HCT116 (cell line): ENCODE measurements at regions not wholly inside any gene's neighbourhood (a gene's known extent, or its start where the extent isn't known, plus 50 kb on each side); places are given as distances from the start of the nearest gene placed in this dataset.
"Not testable (repeated sequence)": the region's sequence is repeated elsewhere in the genome, so short reads cannot be mapped to it uniquely, and the experiment has no call there.

ENCODE experiments used
- ATAC-seq: fragments of 200-7000 bp; cut with Tn5 transposase; 2 replicates; pipeline ENCODE4 v1.9.1; 2020; ENCODE audit warnings: mild to moderate bottlenecking, moderate library complexity
- BruUV-seq: library from RNA; stranded (reverse); fragments of 400-500 nt; replicated peaks from 2 replicates; lab custom pipeline; 2021; lab: Mats Ljungman, UMichigan
- CTCF ChIA-PET: fragments of 300-600 bp; sonication (Branson Sonifier 250); formaldehyde crosslinking; loops from one replicate; lab custom pipeline; 2021; ENCODE audit warnings: antibody characterized with exemption; lab: Charles Lee
- POLR2A ChIA-PET: fragments of 300-600, 350-600 bp; sonication (Branson Sonifier 250); formaldehyde crosslinking; loops from one replicate; lab custom pipeline; 2021; ENCODE audit warnings: antibody characterized with exemption; lab: Charles Lee
- RAD21 ChIA-PET, 2 experiments: fragments of 300-600 bp; sonication (Branson Sonifier 250); formaldehyde crosslinking; loops; one replicate each; lab custom pipeline; 2023; ENCODE audit warnings: low total read pairs in 2 of 2; ENCODE audit not compliant: uncharacterized antibody in 2 of 2, unreplicated experiment in 2 of 2, low non-redundant PET in 1 of 2; lab: Charles Lee
- DNase-seq: peaks from one replicate; pipeline ENCODE4 v3.0.0-alpha.2; 2010; ENCODE audit warnings: low read depth, low spot score
- H2AFZ ChIP-seq: fragments of 200-600 bp; shearing (Covaris generic), sonication (generic); 2 replicates; pipeline ENCODE4 v1.6.1; 2017; ENCODE audit warnings: low read depth, mixed run types, mixed read lengths, antibody characterized with exemption, low read length; ENCODE audit not compliant: poor library complexity, severe bottlenecking
- H3K27ac ChIP-seq: 2 replicates; pipeline ENCODE4 v1.5.1; 2012; ENCODE audit warnings: low read depth, low read length
- H3K27me3 ChIP-seq: fragments of 200-600 bp; sonication (generic); 2 replicates; pipeline ENCODE4 v1.6.1; 2016; ENCODE audit warnings: mixed run types, low read length, mixed read lengths; ENCODE audit not compliant: insufficient read depth
- H3K36me3 ChIP-seq, 2 experiments: fragments of 200-500 bp in 1 of 2; fragments of 200-600 bp in 1 of 2; sonication (Bioruptor generic) in 1 of 2; sonication (generic) in 1 of 2; 2 replicates each; pipeline versions ENCODE4 v1.5.1 to v1.6.1; 2014 to 2016; ENCODE audit warnings: low read length in 2 of 2, inconsistent platforms in 1 of 2, mixed read lengths in 1 of 2, mixed run types in 1 of 2; ENCODE audit not compliant: insufficient read depth in 2 of 2, control insufficient read depth in 1 of 2
- H3K4me1 ChIP-seq, 2 experiments: fragments of 200-600 bp in 1 of 2; sonication (generic) in 1 of 2; 2 replicates each; pipeline versions ENCODE4 v1.5.1 to v1.6.1; 2012 to 2017; ENCODE audit warnings: low read length in 2 of 2, inconsistent platforms in 1 of 2, mild to moderate bottlenecking in 1 of 2, mixed read lengths in 1 of 2, mixed run types in 1 of 2, moderate library complexity in 1 of 2; ENCODE audit not compliant: insufficient read depth in 2 of 2, control insufficient read depth in 1 of 2
- H3K4me2 ChIP-seq: fragments of 200-600 bp; sonication (generic); 2 replicates; pipeline ENCODE4 v1.6.1; 2017; ENCODE audit warnings: mixed run types, low read length, mixed read lengths
- H3K4me3 ChIP-seq, 2 experiments: fragments of 200-600 bp in 1 of 2; sonication (generic) in 1 of 2; replicated peaks in 1 of 2; 2 replicates each; pipeline ENCODE4 v1.5.1; 2011 to 2016; ENCODE audit warnings: low read length in 2 of 2, control low read depth in 1 of 2, low read depth in 1 of 2, mild to moderate bottlenecking in 1 of 2, mixed read lengths in 1 of 2, mixed run types in 1 of 2
- H3K79me2 ChIP-seq: fragments of 200-600 bp; sonication (generic); 2 replicates; pipeline ENCODE4 v1.6.1; 2017; ENCODE audit warnings: mild to moderate bottlenecking, mixed run types, low read length, moderate library complexity, mixed read lengths; ENCODE audit not compliant: insufficient read depth
- H3K9ac ChIP-seq: fragments of 200-600 bp; sonication (generic); 2 replicates; pipeline ENCODE4 v1.6.1; 2016; ENCODE audit warnings: low read length, mixed read lengths
- H3K9me2 ChIP-seq: fragments of 200-600 bp; sonication (generic), shearing (Covaris generic); 2 replicates; pipeline ENCODE4 v1.6.1; 2017; ENCODE audit warnings: mixed run types, mild to moderate bottlenecking, moderate library complexity; ENCODE audit not compliant: insufficient read depth
- H3K9me3 ChIP-seq, 2 experiments: fragments of 200-500 bp in 1 of 2; fragments of 200-600 bp in 1 of 2; sonication (Bioruptor generic) in 1 of 2; sonication (generic) in 1 of 2; 2 replicates each; pipeline ENCODE4 v1.6.1; 2014 to 2017; ENCODE audit warnings: low read length in 2 of 2, mixed read lengths in 2 of 2, inconsistent platforms in 1 of 2, low read depth in 1 of 2, mild to moderate bottlenecking in 1 of 2, mixed run types in 1 of 2, moderate library complexity in 1 of 2; ENCODE audit not compliant: control insufficient read depth in 1 of 2, insufficient read depth in 1 of 2
- H4K20me1 ChIP-seq: fragments of 200-600 bp; sonication (generic), shearing (Covaris generic); 2 replicates; pipeline ENCODE4 v1.6.1; 2017; ENCODE audit warnings: mixed run types, mild to moderate bottlenecking, moderate library complexity; ENCODE audit not compliant: insufficient read depth
- intact Hi-C: fragments of 100-400 bp; cut with micrococcal nuclease; formaldehyde crosslinking; loops from 2 replicates; pipeline ENCODE4 v1.10.0; 2022

DNA sequence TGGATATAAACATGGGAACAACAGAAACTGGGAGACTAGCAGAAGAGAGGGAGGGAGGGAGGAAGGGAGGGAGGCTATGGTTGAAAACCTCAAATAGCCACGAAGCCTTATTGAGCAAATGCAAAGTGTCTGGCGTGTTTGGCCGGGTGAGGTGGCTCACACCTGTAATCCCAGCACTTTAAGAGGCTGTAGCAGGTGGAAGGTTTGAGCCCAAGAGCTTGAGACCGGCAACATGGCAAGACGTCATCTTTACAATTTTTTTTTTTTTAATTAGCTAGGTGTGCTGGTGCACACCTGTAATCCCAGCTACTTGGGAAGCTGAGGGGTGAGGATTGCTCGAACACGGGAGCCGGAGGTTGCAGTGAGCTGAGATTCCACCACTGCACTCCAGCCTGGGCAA is 139.2 kb upstream of the TPTE start:
- POLR2A ChIA-PET, H3K4me1 ChIP-seq, H4K20me1 ChIP-seq, H3K36me3 ChIP-seq, H3K9me2 ChIP-seq, CTCF ChIA-PET, RAD21 ChIA-PET, H2AFZ ChIP-seq, H3K9ac ChIP-seq, intact Hi-C loops, BruUV-seq, H3K27me3 ChIP-seq, H3K4me3 ChIP-seq, H3K79me2 ChIP-seq, H3K27ac ChIP-seq, ATAC-seq, DNase-seq, H3K4me2 ChIP-seq: not testable (repeated sequence)
- peaks cover 50 to 68% of the 10 kb centered on the region in 2 experiments; a peak in 3 of 4 replicates for H3K9me3 ChIP-seq

DNA sequence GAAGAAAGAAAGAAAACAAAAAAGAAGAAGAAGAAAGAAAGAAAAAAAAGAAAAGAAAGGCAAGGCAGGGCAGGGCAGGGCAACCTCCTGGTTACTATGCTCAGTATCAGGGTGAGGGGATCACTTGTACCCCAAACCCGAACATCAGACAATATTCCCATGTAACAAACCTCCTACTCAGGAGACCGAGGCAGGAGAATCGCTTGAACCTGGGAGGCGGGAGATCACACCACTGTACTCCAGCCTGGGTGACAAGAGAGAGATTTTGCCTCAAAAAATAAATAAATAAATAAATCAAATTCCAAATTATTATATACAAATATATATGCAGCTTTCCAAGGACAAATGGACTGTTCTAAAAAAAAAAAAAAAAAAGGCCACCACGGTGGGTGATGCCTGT is 138.8 kb upstream of the TPTE start:
- H3K9ac ChIP-seq, H3K79me2 ChIP-seq, intact Hi-C loops, H3K4me2 ChIP-seq, DNase-seq, H3K4me3 ChIP-seq, ATAC-seq, POLR2A ChIA-PET, H3K27me3 ChIP-seq, H3K9me2 ChIP-seq, H3K4me1 ChIP-seq, H4K20me1 ChIP-seq, CTCF ChIA-PET, RAD21 ChIA-PET, H2AFZ ChIP-seq, H3K27ac ChIP-seq, BruUV-seq, H3K36me3 ChIP-seq: not testable (repeated sequence)
- peaks cover 50 to 67% of the 10 kb centered on the region in 2 experiments; a peak in 3 of 4 replicates for H3K9me3 ChIP-seq

DNA sequence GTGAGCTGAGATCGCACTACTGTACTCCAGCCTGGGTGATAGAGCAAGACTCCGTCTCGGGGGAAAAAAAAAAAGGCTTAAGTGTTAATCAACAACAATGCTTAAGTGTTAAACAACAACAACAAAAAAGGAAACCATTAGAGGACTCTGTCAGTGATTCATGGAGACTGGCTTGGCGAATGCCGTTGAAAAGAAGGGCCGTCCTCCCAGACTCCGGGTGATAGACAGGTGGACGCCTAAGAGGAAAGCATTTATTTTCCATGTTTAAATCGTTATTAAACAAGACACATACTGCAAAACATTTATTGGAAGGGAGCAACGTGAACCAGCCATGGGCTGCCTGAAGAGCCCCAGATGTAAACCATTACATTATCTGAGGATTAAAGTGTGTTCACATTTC is 137.8 kb upstream of the TPTE start:
- H3K27me3 ChIP-seq, H4K20me1 ChIP-seq, DNase-seq, H3K4me1 ChIP-seq, H3K79me2 ChIP-seq, H3K9me2 ChIP-seq, H3K4me3 ChIP-seq, H3K27ac ChIP-seq, H2AFZ ChIP-seq, RAD21 ChIA-PET, intact Hi-C loops, BruUV-seq, H3K9ac ChIP-seq, ATAC-seq, CTCF ChIA-PET, H3K4me2 ChIP-seq, H3K36me3 ChIP-seq, POLR2A ChIA-PET: not testable (repeated sequence)
- peaks cover 47 to 68% of the 10 kb centered on the region in 2 experiments; a peak in 3 of 4 replicates for H3K9me3 ChIP-seq

DNA sequence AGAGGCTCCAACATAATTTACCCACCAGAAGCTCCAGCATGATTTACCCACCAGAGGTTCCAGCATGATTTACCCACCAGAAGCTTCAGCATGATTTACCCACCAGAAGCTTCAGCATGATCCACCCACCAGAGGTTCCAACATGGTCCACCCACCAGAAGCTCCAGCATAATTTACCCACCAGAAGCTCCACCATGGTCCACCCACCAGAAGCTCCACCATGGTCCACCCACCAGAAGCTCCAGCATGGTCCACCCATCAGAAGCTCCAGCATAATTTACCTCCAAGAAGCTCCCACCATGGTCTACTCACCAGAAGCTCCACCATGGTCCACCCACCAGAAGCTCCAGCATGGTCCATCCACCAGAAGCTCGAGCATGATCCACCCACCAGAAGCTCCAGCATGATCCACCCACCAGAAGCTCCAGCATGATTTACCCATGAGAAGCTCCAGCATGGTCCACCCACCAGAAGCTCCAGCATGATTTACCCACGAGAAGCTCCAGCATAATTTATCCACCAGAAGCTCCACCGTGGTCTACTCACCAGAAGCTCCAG is 137.0 kb upstream of the TPTE start:
- POLR2A ChIA-PET, H3K4me2 ChIP-seq: not testable (repeated sequence)
- peaks cover 42 to 71% of the 10 kb centered on the region in 2 experiments; a peak in 3 of 4 replicates for H3K9me3 ChIP-seq

More for the DNA sequence above, 137.0 kb upstream of the TPTE start:
- H3K79me2 ChIP-seq, H3K9me2 ChIP-seq, H3K4me1 ChIP-seq, H2AFZ ChIP-seq, intact Hi-C loops, H3K4me3 ChIP-seq, H4K20me1 ChIP-seq, CTCF ChIA-PET, H3K27me3 ChIP-seq, RAD21 ChIA-PET, H3K9ac ChIP-seq, H3K27ac ChIP-seq, BruUV-seq, H3K36me3 ChIP-seq, DNase-seq, ATAC-seq: not testable (repeated sequence)
